Lung (tissue), 11 donors: ENCODE measurements at regions not wholly inside any gene's neighbourhood (a gene's known extent, or its start where the extent isn't known, plus 50 kb on each side); places are given as distances from the start of the nearest gene placed in this dataset.

Source experiments
- ATAC-seq: fragments of 200-7000 bp; cut with Tn5 transposase; one replicate; pipeline ENCODE4 v1.9.1; 2020; ENCODE audit warnings: moderate number of reproducible peaks; ENCODE audit not compliant: insufficient read depth, low FRiP score
- DNase-seq, 3 donors: peaks; one replicate each; pipeline ENCODE4 v3.0.0-alpha.2; 2013 to 2017
- H3K27ac ChIP-seq, 2 donors: one replicate each; pipeline ENCODE4 v1.5.1; 2013; ENCODE audit warnings: mild to moderate bottlenecking in 2 of 2, moderate library complexity in 2 of 2, control low read depth in 1 of 2, inconsistent platforms in 1 of 2, low read depth in 1 of 2, low read length in 1 of 2
- H3K27me3 ChIP-seq, 3 donors: one replicate each; pipeline ENCODE4 v1.5.1; 2013; ENCODE audit warnings: low read length in 2 of 3; ENCODE audit not compliant: control insufficient read depth in 3 of 3, insufficient read depth in 3 of 3
- H3K36me3 ChIP-seq, 4 donors: one replicate each; pipeline ENCODE4 v1.5.1; 2013; ENCODE audit warnings: low read length in 4 of 4, mild to moderate bottlenecking in 1 of 4, moderate library complexity in 1 of 4; ENCODE audit not compliant: control insufficient read depth in 4 of 4, insufficient read depth in 4 of 4
- H3K4me1 ChIP-seq, 5 donors: one replicate each; pipeline ENCODE4 v1.5.1; 2013; ENCODE audit warnings: low read length in 5 of 5, mild to moderate bottlenecking in 2 of 5, moderate library complexity in 1 of 5; ENCODE audit not compliant: control insufficient read depth in 5 of 5, insufficient read depth in 5 of 5
- H3K4me3 ChIP-seq: one replicate; pipeline ENCODE4 v1.5.1; 2013; ENCODE audit warnings: mild to moderate bottlenecking, control low read depth, moderate library complexity
- H3K9ac ChIP-seq, 2 donors: one replicate each; pipeline ENCODE4 v1.5.1; 2013; ENCODE audit warnings: low read length in 2 of 2, control low read depth in 1 of 2; ENCODE audit not compliant: insufficient read depth in 1 of 2
- H3K9me3 ChIP-seq, 4 donors: one replicate each; pipeline ENCODE4 v1.5.1; 2013; ENCODE audit warnings: low read length in 3 of 4, mild to moderate bottlenecking in 1 of 4, moderate library complexity in 1 of 4; ENCODE audit not compliant: control insufficient read depth in 4 of 4, insufficient read depth in 3 of 4
- CTCF ChIP-seq: IDR thresholded peaks from 2 replicates; pipeline ENCODE4 v1.5.1; 2012; ENCODE audit warnings: mild to moderate bottlenecking; ENCODE audit errors: control extremely low read depth, extremely low read depth
- WGBS, 2 donors: extraction: QIAGEN DNeasy Blood & Tissue Kit; methylation state at CpG; one replicate each; pipeline ENCODE4 v1.1.7; 2013; 5-methylcytosine and 5-hydroxymethylcytosine counted together
- donor health status: control.
- donor health status: control.
- donor health status: Bipolar disorder and iron deficiency.
- donor health status: healthy.
- donor health status: DM: yes; HTN: yes; CAD: no.

- no peak for DNase-seq
- no peaks in the 10 kb centered on the region for H3K36me3 ChIP-seq
- H3K27me3 ChIP-seq = no peaks in the 10 kb centered on the region
- peaks cover 0 to 4% (median under 1%) of the 10 kb centered on the region in 5 donors for H3K4me1 ChIP-seq
- H3K27ac ChIP-seq = no peak overlapping the region
- 70 to 86% methylated on average over 2 of the region's 2 CpGs for WGBS, 2 donors
- no peak overlapping the region for H3K4me3 ChIP-seq
- no peak for ATAC-seq
- H3K9ac ChIP-seq = no peak overlapping the region
- no peaks in the 10 kb centered on the region for H3K9me3 ChIP-seq
- no peak for TF ChIP-seq CTCF
Observed at GRCh38 chr5:96579711-96580110, 82.5 kb upstream of the CAST start.

- Histone ChIP-seq H3K4me3 (no peak overlapping the region), H3K36me3 (no peaks in the 10 kb centered on the region), H3K27ac (no peak overlapping the region), H3K9ac (no peak overlapping the region), H3K27me3 (no peaks in the 10 kb centered on the region), H3K4me1 (peaks cover 0 to 4% (median 2%) of the 10 kb centered on the region in 5 donors), H3K9me3 (no peaks in the 10 kb centered on the region)
- DNase-seq = peak in 2 of 3 donors; percentile 4 to 16
- 75 to 87% methylated on average over 11 of the region's 11 CpGs for WGBS, 2 donors
- no peak for TF ChIP-seq CTCF
- no peak for ATAC-seq
Observed at GRCh38 chr5:96582343-96582742, 79.8 kb upstream of the CAST start.

GRCh38 chr5:96584712-96585111, 77.5 kb upstream of the CAST start:
- no peak overlapping the region for H3K27ac ChIP-seq
- DNase-seq = peak in 1 of 3 donors; percentile 11
- no peaks in the 10 kb centered on the region for H3K27me3 ChIP-seq
- 20 to 45% methylated on average over 6 of the region's 6 CpGs for WGBS, 2 donors
- H3K36me3 ChIP-seq = no peaks in the 10 kb centered on the region
- no peak for ATAC-seq
- no peak overlapping the region for H3K9ac ChIP-seq
- H3K4me3 ChIP-seq = no peak overlapping the region
- peaks cover 0 to 4% (median 2%) of the 10 kb centered on the region in 5 donors for H3K4me1 ChIP-seq
- no peak for TF ChIP-seq CTCF
- H3K9me3 ChIP-seq = no peaks in the 10 kb centered on the region

GRCh38 chr5:96588539-96588938, 73.6 kb upstream of the CAST start:
- H3K36me3 ChIP-seq = no peaks in the 10 kb centered on the region

More at GRCh38 chr5:96588539-96588938, 73.6 kb upstream of the CAST start:
- TF ChIP-seq CTCF = no peak
- Histone ChIP-seq H3K27ac (no peak overlapping the region), H3K4me3 (no peak overlapping the region), H3K9ac (no peak overlapping the region), H3K27me3 (no peaks in the 10 kb centered on the region), H3K4me1 (peaks cover 0 to 2% (median 0%) of the 10 kb centered on the region in 5 donors), H3K9me3 (no peaks in the 10 kb centered on the region)
- no peak for ATAC-seq
- WGBS, 2 donors = 90 to 92% methylated on average over 1 of the region's 1 CpG
- no peak for DNase-seq
